Chondrocyte (in vitro differentiated cells): ENCODE measurements at regions not wholly inside any gene's neighbourhood (a gene's known extent, or its start where the extent isn't known, plus 50 kb on each side); places are given as distances from the start of the nearest gene placed in this dataset.

Source experiments
- DNase-seq: peaks from one replicate; pipeline ENCODE4 v3.0.0; 2021; ENCODE audit warnings: mixed read lengths, low spot score
- H3K27ac Mint-ChIP-seq: one replicate; pipeline ENCODE4 v1.8.0; 2021; ENCODE audit warnings: mild to moderate bottlenecking, moderate library complexity, mixed read lengths; ENCODE audit not compliant: unreplicated experiment
- H3K27me3 Mint-ChIP-seq: 2 replicates; pipeline ENCODE4 v1.8.0; 2021; ENCODE audit warnings: low read depth, mixed read lengths
- H3K36me3 Mint-ChIP-seq: 2 replicates; pipeline ENCODE4 v1.8.0; 2021; ENCODE audit warnings: low read depth, mixed read lengths
- H3K4me1 Mint-ChIP-seq: 2 replicates; pipeline ENCODE4 v1.8.0; 2021; ENCODE audit warnings: low read depth, mild to moderate bottlenecking, mixed read lengths
- H3K4me3 Mint-ChIP-seq: one replicate; pipeline ENCODE4 v1.8.0; 2021; ENCODE audit warnings: mild to moderate bottlenecking, moderate library complexity, mixed read lengths; ENCODE audit not compliant: unreplicated experiment
- H3K9me3 Mint-ChIP-seq: 2 replicates; pipeline ENCODE4 v1.8.0; 2021; ENCODE audit warnings: low read depth, mixed read lengths
- CTCF ChIP-seq: fragments of 200-600 bp; sonication (generic); IDR thresholded peaks from 2 replicates; pipeline ENCODE4 v1.5.0; 2021; ENCODE audit warnings: antibody characterized with exemption, mild to moderate bottlenecking, moderate library complexity

DNA sequence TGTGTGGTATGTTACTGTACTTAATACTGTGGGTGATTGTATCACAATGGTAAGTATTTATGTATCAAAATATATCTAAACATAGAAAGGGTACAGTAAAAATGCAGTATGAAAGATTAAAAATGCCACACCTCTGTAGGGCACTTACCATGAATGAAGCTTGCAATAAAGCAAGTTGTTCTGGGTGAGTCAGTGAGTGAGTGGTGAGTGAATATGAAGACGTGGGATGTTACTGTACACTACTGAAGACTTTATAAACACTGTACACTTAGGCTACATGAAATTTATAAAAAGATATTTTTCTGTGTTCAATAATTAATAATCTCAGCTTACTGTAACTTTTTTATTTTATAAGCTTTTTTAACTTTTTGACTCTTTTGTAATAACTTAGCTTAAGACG lies 1162.4 kb upstream of the NRXN1 start:
- Mint-ChIP-seq H3K27me3 (peaks cover 6% of the 10 kb centered on the region), H3K4me1 (no peaks in the 10 kb centered on the region), H3K36me3 (no peaks in the 10 kb centered on the region), H3K4me3 (no peak overlapping the region), H3K9me3 (no peaks in the 10 kb centered on the region), H3K27ac (no peak overlapping the region)
- no peak for TF ChIP-seq CTCF
- DNase-seq: no peak

DNA sequence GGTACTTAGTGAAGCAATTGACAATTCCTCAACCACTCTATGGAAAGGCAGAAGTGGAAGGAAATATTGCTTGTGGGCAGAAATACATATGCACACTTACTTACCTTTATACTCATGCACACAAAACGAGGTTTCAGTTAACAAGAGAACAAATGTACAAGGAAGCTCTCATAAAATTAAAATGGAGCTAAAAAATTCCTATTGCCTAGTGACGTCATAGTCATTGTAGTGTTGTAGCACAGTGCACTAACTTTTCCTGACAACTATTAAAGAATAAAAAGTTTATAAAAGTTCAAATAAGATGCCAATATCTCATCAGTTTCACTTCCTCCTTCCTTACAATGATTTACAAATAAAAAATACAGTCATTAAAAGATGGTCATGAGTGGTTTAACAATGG lies 1161.9 kb upstream of the NRXN1 start:
- no peak for DNase-seq
- H3K4me3 Mint-ChIP-seq: no peak overlapping the region
- no peak overlapping the region for H3K27ac Mint-ChIP-seq
- peaks cover 6% of the 10 kb centered on the region for H3K27me3 Mint-ChIP-seq
- no peaks in the 10 kb centered on the region for H3K9me3 Mint-ChIP-seq
- H3K36me3 Mint-ChIP-seq: no peaks in the 10 kb centered on the region
- no peak for TF ChIP-seq CTCF
- no peaks in the 10 kb centered on the region for H3K4me1 Mint-ChIP-seq

DNA sequence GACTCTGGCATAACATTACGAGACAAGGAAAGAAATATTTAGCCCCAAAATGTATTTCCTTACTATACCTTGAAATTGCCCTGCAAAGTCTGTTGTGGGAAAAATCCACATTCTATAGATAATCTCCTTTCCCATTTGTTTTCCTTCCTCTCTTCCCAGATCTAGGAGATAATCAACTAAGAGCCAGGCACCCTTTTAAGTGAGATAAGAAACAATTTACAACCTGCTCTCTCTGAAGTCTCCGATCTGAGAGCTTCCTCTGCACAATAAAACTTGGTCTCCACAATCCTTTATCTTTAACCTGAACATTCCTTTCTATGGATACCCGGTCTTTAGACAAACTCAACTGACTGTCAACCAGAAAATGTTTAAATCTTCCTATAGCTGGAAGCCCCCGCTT lies 1160.7 kb upstream of the NRXN1 start:
- Mint-ChIP-seq H3K4me3 (no peak overlapping the region), H3K27me3 (peaks cover 6% of the 10 kb centered on the region), H3K27ac (no peak overlapping the region), H3K36me3 (no peaks in the 10 kb centered on the region), H3K4me1 (no peaks in the 10 kb centered on the region), H3K9me3 (no peaks in the 10 kb centered on the region)
- no peak for TF ChIP-seq CTCF
- no peak for DNase-seq

DNA sequence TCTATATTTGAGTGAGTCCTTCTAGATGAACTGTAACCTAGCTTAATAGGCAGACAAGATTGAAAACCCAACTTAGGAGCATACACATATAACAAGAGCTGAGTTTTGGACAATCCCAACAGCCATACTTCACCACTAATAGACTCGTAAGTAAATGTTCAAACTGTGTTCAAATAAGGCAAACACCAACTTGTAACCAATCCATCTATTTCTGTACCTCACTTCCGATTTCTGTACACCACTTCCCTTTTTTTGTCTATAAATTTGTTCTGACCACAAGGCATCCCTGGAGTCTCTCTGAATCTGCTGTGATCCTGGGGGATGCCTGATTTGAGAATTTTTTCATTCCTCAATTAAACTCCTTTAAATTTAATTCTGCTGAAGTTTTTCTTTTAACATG lies 1149.1 kb upstream of the NRXN1 start:
- no peaks in the 10 kb centered on the region for H3K4me1 Mint-ChIP-seq
- no peaks in the 10 kb centered on the region for H3K36me3 Mint-ChIP-seq
- no peaks in the 10 kb centered on the region for H3K27me3 Mint-ChIP-seq
- TF ChIP-seq CTCF: no peak
- DNase-seq: no peak
- H3K9me3 Mint-ChIP-seq: peaks cover 13% of the 10 kb centered on the region
- no peak overlapping the region for H3K27ac Mint-ChIP-seq
- H3K4me3 Mint-ChIP-seq: no peak overlapping the region

DNA sequence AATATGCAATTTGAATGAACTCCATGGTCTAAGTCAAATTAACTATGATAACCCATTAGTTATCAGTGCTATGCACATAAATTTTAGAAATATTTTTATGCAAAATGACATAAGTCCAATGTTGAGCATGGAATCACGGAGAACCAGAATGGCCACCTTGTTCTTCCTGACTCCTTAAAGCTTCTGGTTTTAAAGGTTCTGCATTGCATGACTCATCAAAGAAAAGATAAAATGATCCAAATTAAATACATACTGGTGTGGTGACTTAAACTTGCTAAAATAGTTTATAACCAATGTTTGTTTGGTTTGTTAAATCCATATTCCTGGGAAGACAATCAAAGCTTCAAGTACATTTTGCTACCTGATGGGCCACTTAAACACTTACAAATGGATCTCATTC lies 1146.9 kb upstream of the NRXN1 start:
- no peak for TF ChIP-seq CTCF
- no peak overlapping the region for H3K27ac Mint-ChIP-seq
- no peaks in the 10 kb centered on the region for H3K4me1 Mint-ChIP-seq
- DNase-seq: no peak
- no peak overlapping the region for H3K4me3 Mint-ChIP-seq
- H3K36me3 Mint-ChIP-seq: no peaks in the 10 kb centered on the region
- peaks cover 13% of the 10 kb centered on the region for H3K9me3 Mint-ChIP-seq
- no peaks in the 10 kb centered on the region for H3K27me3 Mint-ChIP-seq
